Prostate gland (tissue), 2 donors: ENCODE measurements at regions not wholly inside any gene's neighbourhood (a gene's known extent, or its start where the extent isn't known, plus 50 kb on each side); places are given as distances from the start of the nearest gene placed in this dataset.

ENCODE experiments used
- CTCF ChIP-seq, 4 experiments: fragments of 200-600 bp in 2 of 4; fragments of 450-650 bp in 2 of 4; sonication (generic) in 2 of 4; IDR thresholded peaks; 1 replicate in 3 of 4; 2 replicates in 1 of 4; pipeline ENCODE4 v1.5.1; 2016 to 2019; ENCODE audit warnings: antibody characterized with exemption in 4 of 4, mild to moderate bottlenecking in 2 of 4, moderate library complexity in 2 of 4
- POLR2A ChIP-seq: fragments of 450-650 bp; IDR thresholded peaks from one replicate; pipeline ENCODE4 v1.6.1; 2016; ENCODE audit warnings: antibody characterized with exemption, mild to moderate bottlenecking
- POLR2AphosphoS5 ChIP-seq: sonication (generic); formaldehyde crosslinking; IDR thresholded peaks from one replicate; pipeline ENCODE4 v1.6.1; 2017; ENCODE audit warnings: antibody characterized with exemption

DNA sequence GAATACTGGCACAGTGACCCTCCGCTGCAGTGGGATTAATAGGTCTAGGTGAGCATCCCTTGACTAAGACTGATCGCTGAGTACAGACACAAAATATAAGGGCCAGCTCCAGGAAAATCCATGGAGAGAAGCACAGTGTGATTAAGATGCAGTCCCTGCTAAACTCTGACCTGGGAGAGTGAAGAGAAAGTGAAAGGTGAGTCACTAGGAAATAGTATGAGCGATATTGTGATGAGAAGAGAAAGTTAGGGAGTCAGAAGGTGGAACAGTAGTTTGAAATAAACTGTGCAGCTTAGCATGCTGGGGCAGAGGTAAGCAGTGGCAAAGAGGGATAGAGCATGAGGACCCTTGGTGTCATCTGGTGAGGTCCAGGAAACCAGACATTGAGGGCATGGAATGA, 278.6 kb upstream of the MAP3K7 start:
- TF ChIP-seq CTCF (IDR thresholded peaks at IDR 0.05) (no peak), POLR2A (no peak), POLR2AphosphoS5 (no peak)
